H9 (cell line): ENCODE measurements at regions not wholly inside any gene's neighbourhood (a gene's known extent, or its start where the extent isn't known, plus 50 kb on each side); places are given as distances from the start of the nearest gene placed in this dataset.

Source experiments
- DNase-seq: peaks from one replicate; pipeline ENCODE4 v3.0.0-alpha.2; 2017
- H2AFZ ChIP-seq: one replicate; pipeline ENCODE4 v1.6.1; 2013; ENCODE audit warnings: mild to moderate bottlenecking, low read length, control low read depth, moderate library complexity
- H2AK5ac ChIP-seq: 2 replicates; pipeline ENCODE4 v1.6.1; 2013; ENCODE audit warnings: low read length, control low read depth, mixed read lengths; ENCODE audit not compliant: insufficient read length
- H2BK120ac ChIP-seq: one replicate; pipeline ENCODE4 v1.6.1; 2013; ENCODE audit warnings: low read depth, mild to moderate bottlenecking, low read length, control low read depth, inconsistent platforms; ENCODE audit not compliant: poor library complexity, severe bottlenecking
- H2BK12ac ChIP-seq: 2 replicates; pipeline ENCODE4 v1.6.1; 2013; ENCODE audit warnings: low read length, control low read depth, mixed read lengths, low read depth; ENCODE audit not compliant: insufficient read length
- H2BK15ac ChIP-seq: 2 replicates; pipeline ENCODE4 v1.6.1; 2013; ENCODE audit warnings: low read depth, low read length, control low read depth
- H2BK20ac ChIP-seq: one replicate; pipeline ENCODE4 v1.6.1; 2013; ENCODE audit warnings: low read depth, mild to moderate bottlenecking, low read length, control low read depth, inconsistent platforms; ENCODE audit not compliant: poor library complexity, severe bottlenecking
- H2BK5ac ChIP-seq: 2 replicates; pipeline ENCODE4 v1.6.1; 2013; ENCODE audit warnings: low read length, control low read depth, mixed read lengths; ENCODE audit not compliant: insufficient read length
- H3K14ac ChIP-seq: 2 replicates; pipeline ENCODE4 v1.6.1; 2013; ENCODE audit warnings: low read length, control low read depth; ENCODE audit not compliant: insufficient read depth
- H3K18ac ChIP-seq: 2 replicates; pipeline ENCODE4 v1.6.1; 2013; ENCODE audit warnings: low read depth, mild to moderate bottlenecking, mixed read lengths, low read length, control low read depth; ENCODE audit not compliant: insufficient read length
- H3K23ac ChIP-seq: 2 replicates; pipeline ENCODE4 v1.6.1; 2013; ENCODE audit warnings: low read length, control low read depth, mixed read lengths, low read depth; ENCODE audit not compliant: insufficient read length
- H3K23me2 ChIP-seq: 2 replicates; pipeline ENCODE4 v1.6.1; 2013; ENCODE audit warnings: low read depth, mild to moderate bottlenecking, mixed read lengths, low read length, control low read depth; ENCODE audit not compliant: insufficient read length, poor library complexity, severe bottlenecking
- H3K27ac ChIP-seq: 2 replicates; pipeline ENCODE4 v1.5.1; 2013; ENCODE audit warnings: low read length, control low read depth, mixed read lengths, low read depth; ENCODE audit not compliant: insufficient read length
- H3K27me3 ChIP-seq: 2 replicates; pipeline ENCODE4 v1.6.1; 2013; ENCODE audit warnings: low read length, control low read depth, inconsistent platforms; ENCODE audit not compliant: insufficient read depth
- H3K4ac ChIP-seq: 2 replicates; pipeline ENCODE4 v1.6.1; 2013; ENCODE audit warnings: low read depth, mild to moderate bottlenecking, control low read depth, inconsistent platforms, low read length, moderate library complexity
- H3K4me1 ChIP-seq: 2 replicates; pipeline ENCODE4 v1.6.1; 2013; ENCODE audit warnings: low read length, control low read depth, inconsistent platforms; ENCODE audit not compliant: insufficient read depth
- H3K4me2 ChIP-seq: 2 replicates; pipeline ENCODE4 v1.6.1; 2013; ENCODE audit warnings: low read length, control low read depth, mixed read lengths; ENCODE audit not compliant: insufficient read length, insufficient read depth
- H3K56ac ChIP-seq: 2 replicates; pipeline ENCODE4 v1.6.1; 2013; ENCODE audit warnings: low read depth, mild to moderate bottlenecking, mixed read lengths, low read length, control low read depth; ENCODE audit not compliant: insufficient read length
- H3K79me1 ChIP-seq: 2 replicates; pipeline ENCODE4 v1.6.1; 2013; ENCODE audit warnings: low read depth, mild to moderate bottlenecking, moderate library complexity, low read length, control low read depth, inconsistent platforms; ENCODE audit not compliant: insufficient read depth, poor library complexity, severe bottlenecking
- H3K79me2 ChIP-seq: 2 replicates; pipeline ENCODE4 v1.6.1; 2013; ENCODE audit warnings: low read length, control low read depth, inconsistent platforms; ENCODE audit not compliant: insufficient read depth
- H3K9ac ChIP-seq: 2 replicates; pipeline ENCODE4 v1.6.1; 2013; ENCODE audit warnings: low read length, control low read depth, mixed read lengths; ENCODE audit not compliant: insufficient read length; ENCODE audit errors: extremely low read depth
- H3K9me3 ChIP-seq: one replicate; pipeline ENCODE4 v1.6.1; 2013; ENCODE audit warnings: low read depth, low read length, inconsistent platforms; ENCODE audit not compliant: control insufficient read depth
- H3T11ph ChIP-seq: one replicate; pipeline ENCODE4 v1.6.1; 2013; ENCODE audit warnings: mild to moderate bottlenecking, low read length, control low read depth, inconsistent platforms
- H4K20me1 ChIP-seq: one replicate; pipeline ENCODE4 v1.6.1; 2013; ENCODE audit not compliant: control insufficient read depth, insufficient read length, insufficient read depth
- H4K5ac ChIP-seq: 2 replicates; pipeline ENCODE4 v1.6.1; 2013; ENCODE audit warnings: low read depth, mild to moderate bottlenecking, mixed read lengths, low read length, control low read depth; ENCODE audit not compliant: insufficient read length
- H4K8ac ChIP-seq: replicated peaks from 2 replicates; pipeline ENCODE4 v1.6.1; 2013; ENCODE audit warnings: low read length, control low read depth, mixed read lengths, low read depth; ENCODE audit not compliant: insufficient read length
- H4K91ac ChIP-seq: 2 replicates; pipeline ENCODE4 v1.6.1; 2013; ENCODE audit warnings: low read depth, mild to moderate bottlenecking, moderate library complexity, mixed read lengths, low read length, control low read depth; ENCODE audit not compliant: insufficient read length
- H3K27ac Mint-ChIP-seq, 3 experiments: 2 replicates in 2 of 3; 3 replicates in 1 of 3; pipeline ENCODE4 v1.8.0; 2020 to 2021; ENCODE audit warnings: mixed read lengths in 3 of 3, mild to moderate bottlenecking in 1 of 3, moderate library complexity in 1 of 3
- H3K27me3 Mint-ChIP-seq: 2 replicates; pipeline ENCODE4 v1.8.0; 2021; ENCODE audit warnings: low read depth, mild to moderate bottlenecking, moderate library complexity, mixed read lengths
- H3K36me3 Mint-ChIP-seq, 3 experiments: 2 replicates in 2 of 3; 3 replicates in 1 of 3; pipeline ENCODE4 v1.8.0; 2020 to 2021; ENCODE audit warnings: low read depth in 3 of 3, mixed read lengths in 3 of 3; ENCODE audit not compliant: insufficient read depth in 1 of 3
- H3K4me1 Mint-ChIP-seq, 2 experiments: 2 replicates each; pipeline ENCODE4 v1.8.0; 2020; ENCODE audit warnings: mixed read lengths in 2 of 2
- H3K4me3 Mint-ChIP-seq, 2 experiments: 2 replicates in 1 of 2; 3 replicates in 1 of 2; pipeline ENCODE4 v1.8.0; 2020 to 2021; ENCODE audit warnings: mild to moderate bottlenecking in 2 of 2, mixed read lengths in 2 of 2, moderate library complexity in 1 of 2
- H3K9me3 Mint-ChIP-seq, 2 experiments: 2 replicates in 1 of 2; 3 replicates in 1 of 2; pipeline ENCODE4 v1.8.0; 2020; ENCODE audit warnings: mild to moderate bottlenecking in 2 of 2, mixed read lengths in 2 of 2, moderate library complexity in 1 of 2
- WGBS: extraction: QIAGEN DNeasy Blood & Tissue Kit; methylation state at CpG from one replicate; pipeline ENCODE4 v1.1.7; 2013; ENCODE audit warnings: missing lambda C conversion rate, low lambda C conversion rate, mixed read lengths; ENCODE audit not compliant: insufficient read length; ENCODE audit errors: extremely low coverage; 5-methylcytosine and 5-hydroxymethylcytosine counted together
- TF ChIP-seq, protein P1 (sequence below): fragments of 200-600 bp; sonication (generic); conservative IDR thresholded peaks from 3 replicates; pipeline ENCODE4 v1.8.0; 2021; ENCODE audit warnings: antibody characterized with exemption, mild to moderate bottlenecking

DNA sequence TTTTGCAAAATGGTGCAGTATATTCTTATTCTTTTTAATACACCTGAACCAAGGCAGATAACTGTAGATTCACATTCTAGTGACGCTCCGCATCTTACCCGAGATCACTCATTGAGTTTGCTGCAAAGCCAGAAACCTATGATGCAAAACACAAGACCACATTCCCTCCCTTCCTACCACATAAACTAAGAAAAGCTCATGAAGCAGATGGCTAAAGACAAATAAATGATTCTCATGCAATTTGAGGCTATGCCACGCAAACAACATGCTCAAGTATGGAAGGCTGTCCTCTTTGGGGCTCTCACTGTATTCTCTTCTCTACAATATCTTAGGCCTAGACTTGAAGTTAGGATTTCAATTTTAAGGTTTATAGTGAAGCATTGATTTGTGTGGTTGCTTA is 95.0 kb upstream of the BMPER start:
- no peak overlapping the region for H3K27ac ChIP-seq
- H4K20me1 ChIP-seq, result no peaks in the 10 kb centered on the region
- no peak overlapping the region for H3K56ac ChIP-seq
- H3K9me3 ChIP-seq, result no peaks in the 10 kb centered on the region
- H3K4me1 ChIP-seq, result no peaks in the 10 kb centered on the region
- no peak overlapping the region for H2BK12ac ChIP-seq
- no peak overlapping the region for H4K5ac ChIP-seq
- no peak overlapping the region for H2BK5ac ChIP-seq
- no peak overlapping the region for H3K18ac ChIP-seq
- H2BK120ac ChIP-seq, result no peak overlapping the region
- H3K4me2 ChIP-seq, result no peak overlapping the region
- Mint-ChIP-seq H3K27ac (no peak overlapping the region), H3K36me3 (no peaks in the 10 kb centered on the region), H3K9me3 (no peaks in the 10 kb centered on the region), H3K4me1 (peaks cover 5 to 9% of the 10 kb centered on the region in 2 experiments), H3K4me3 (no peak overlapping the region), H3K27me3 (no peaks in the 10 kb centered on the region)
- H2BK20ac ChIP-seq, result no peak overlapping the region
- H2AFZ ChIP-seq, result no peak overlapping the region
- H3K27me3 ChIP-seq, result no peaks in the 10 kb centered on the region
- H3K14ac ChIP-seq, result no peak overlapping the region
- TF ChIP-seq, protein P1, sequence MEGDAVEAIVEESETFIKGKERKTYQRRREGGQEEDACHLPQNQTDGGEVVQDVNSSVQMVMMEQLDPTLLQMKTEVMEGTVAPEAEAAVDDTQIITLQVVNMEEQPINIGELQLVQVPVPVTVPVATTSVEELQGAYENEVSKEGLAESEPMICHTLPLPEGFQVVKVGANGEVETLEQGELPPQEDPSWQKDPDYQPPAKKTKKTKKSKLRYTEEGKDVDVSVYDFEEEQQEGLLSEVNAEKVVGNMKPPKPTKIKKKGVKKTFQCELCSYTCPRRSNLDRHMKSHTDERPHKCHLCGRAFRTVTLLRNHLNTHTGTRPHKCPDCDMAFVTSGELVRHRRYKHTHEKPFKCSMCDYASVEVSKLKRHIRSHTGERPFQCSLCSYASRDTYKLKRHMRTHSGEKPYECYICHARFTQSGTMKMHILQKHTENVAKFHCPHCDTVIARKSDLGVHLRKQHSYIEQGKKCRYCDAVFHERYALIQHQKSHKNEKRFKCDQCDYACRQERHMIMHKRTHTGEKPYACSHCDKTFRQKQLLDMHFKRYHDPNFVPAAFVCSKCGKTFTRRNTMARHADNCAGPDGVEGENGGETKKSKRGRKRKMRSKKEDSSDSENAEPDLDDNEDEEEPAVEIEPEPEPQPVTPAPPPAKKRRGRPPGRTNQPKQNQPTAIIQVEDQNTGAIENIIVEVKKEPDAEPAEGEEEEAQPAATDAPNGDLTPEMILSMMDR, result no peak
- H3K9ac ChIP-seq, result no peak overlapping the region
- no peak overlapping the region for H3K4ac ChIP-seq
- no peak overlapping the region for H4K91ac ChIP-seq
- no peak overlapping the region for H2AK5ac ChIP-seq
- no peak overlapping the region for H4K8ac ChIP-seq
- no peak overlapping the region for H3T11ph ChIP-seq
- H3K23me2 ChIP-seq, result no peaks in the 10 kb centered on the region
- no CpG with 5 or more reads among the region's 4 CpGs for WGBS
- H3K23ac ChIP-seq, result no peak overlapping the region
- no peak for DNase-seq
- H2BK15ac ChIP-seq, result no peak overlapping the region
- H3K79me2 ChIP-seq, result no peaks in the 10 kb centered on the region
- H3K79me1 ChIP-seq, result no peaks in the 10 kb centered on the region
